GM19468 (cell line): ENCODE measurements at regions not wholly inside any gene's neighbourhood (a gene's known extent, or its start where the extent isn't known, plus 50 kb on each side); places are given as distances from the start of the nearest gene placed in this dataset.
"Not testable (repeated sequence)": the region's sequence is repeated elsewhere in the genome, so short reads cannot be mapped to it uniquely, and the experiment has no call there.

Experiments
- ATAC-seq: cut with Tn5 transposase; IDR thresholded peaks from one replicate; pipeline ENCODE4 v1.9.1; 2021; ENCODE audit warnings: mild to moderate bottlenecking, moderate library complexity, moderate number of reproducible peaks; ENCODE audit not compliant: unreplicated experiment; ENCODE audit errors: extremely low read depth

GRCh38 chr20:53658973-53659372 is 65.3 kb upstream of the ZNF217 start:
- ATAC-seq = no peak

- no peak for ATAC-seq
Observed at GRCh38 chr20:53658322-53658721, 64.7 kb upstream of the ZNF217 start.

GRCh38 chr20:53657732-53658131 is 64.1 kb upstream of the ZNF217 start:
- no peak for ATAC-seq

- no peak for ATAC-seq
Observed at GRCh38 chr20:53657279-53657678, 63.6 kb upstream of the ZNF217 start.

GRCh38 chr20:53656293-53657202 is 62.9 kb upstream of the ZNF217 start:
- no peak for ATAC-seq

GRCh38 chr20:53655625-53656292 is 62.1 kb upstream of the ZNF217 start:
- no peak for ATAC-seq

GRCh38 chr20:53654932-53655624 is 61.4 kb upstream of the ZNF217 start:
- no peak for ATAC-seq

- not testable (repeated sequence) for ATAC-seq
Observed at GRCh38 chr20:53654521-53654920, 60.9 kb upstream of the ZNF217 start.

- ATAC-seq = no peak
Observed at GRCh38 chr20:53652859-53653517, 59.3 kb upstream of the ZNF217 start.

GRCh38 chr20:53652090-53652858 is 58.6 kb upstream of the ZNF217 start:
- ATAC-seq = peak; percentile 29

- not testable (repeated sequence) for ATAC-seq
Observed at GRCh38 chr20:53649493-53649892, 55.9 kb upstream of the ZNF217 start.

GRCh38 chr20:53647286-53647821 is 53.7 kb upstream of the ZNF217 start:
- ATAC-seq = no peak

GRCh38 chr20:53646550-53646949 is 52.9 kb upstream of the ZNF217 start:
- no peak for ATAC-seq

GRCh38 chr20:53645582-53645897 is 51.9 kb upstream of the ZNF217 start:
- no peak for ATAC-seq

GRCh38 chr20:53644108-53644507 is 50.5 kb upstream of the ZNF217 start:
- ATAC-seq = not testable (repeated sequence)
